DND-41 (cell line): ENCODE measurements at regions not wholly inside any gene's neighbourhood (a gene's known extent, or its start where the extent isn't known, plus 50 kb on each side); places are given as distances from the start of the nearest gene placed in this dataset.

Experiments
- CTCF ChIP-seq: IDR thresholded peaks from 2 replicates; pipeline ENCODE4 v1.5.1; 2012; ENCODE audit warnings: borderline replicate concordance, low read length, moderate library complexity, mild to moderate bottlenecking; ENCODE audit not compliant: poor library complexity, severe bottlenecking; ENCODE audit errors: extremely low read depth
- EZH2 ChIP-seq: IDR thresholded peaks from 3 replicates; pipeline ENCODE4 v1.6.1; 2012; ENCODE audit warnings: borderline replicate concordance, low read depth, mild to moderate bottlenecking, moderate library complexity, low read length, inconsistent platforms; ENCODE audit not compliant: severe bottlenecking

GRCh38 chr12:13900718-13901117 lies 80.7 kb downstream of the GRIN2B start:
- no peak for TF ChIP-seq CTCF
- TF ChIP-seq EZH2, result no peak
